Skeletal muscle cell (primary cell): ENCODE measurements at regions not wholly inside any gene's neighbourhood (a gene's known extent, or its start where the extent isn't known, plus 50 kb on each side); places are given as distances from the start of the nearest gene placed in this dataset.

Experiments used
- DNase-seq: peaks from one replicate; pipeline ENCODE4 v3.0.0-alpha.2; 2010; ENCODE audit warnings: low read depth
- H3K4me3 ChIP-seq: 2 replicates; pipeline ENCODE4 v1.5.1; 2011; ENCODE audit warnings: low read depth, mild to moderate bottlenecking, control low read depth, low read length, moderate library complexity

- H3K4me3 ChIP-seq: no peak overlapping the region
- no peak for DNase-seq
Measured at GRCh38 chr16:80208743-80209142, 332.1 kb upstream of the DYNLRB2 start.

GRCh38 chr16:80208015-80208414 lies 332.8 kb upstream of the DYNLRB2 start:
- no peak overlapping the region for H3K4me3 ChIP-seq
- DNase-seq: no peak

- no peak overlapping the region for H3K4me3 ChIP-seq
- no peak for DNase-seq
Measured at GRCh38 chr16:80203821-80204220, 337.0 kb upstream of the DYNLRB2 start.

GRCh38 chr16:80202831-80203413 lies 337.9 kb upstream of the DYNLRB2 start:
- no peak overlapping the region for H3K4me3 ChIP-seq
- no peak for DNase-seq

DNA sequence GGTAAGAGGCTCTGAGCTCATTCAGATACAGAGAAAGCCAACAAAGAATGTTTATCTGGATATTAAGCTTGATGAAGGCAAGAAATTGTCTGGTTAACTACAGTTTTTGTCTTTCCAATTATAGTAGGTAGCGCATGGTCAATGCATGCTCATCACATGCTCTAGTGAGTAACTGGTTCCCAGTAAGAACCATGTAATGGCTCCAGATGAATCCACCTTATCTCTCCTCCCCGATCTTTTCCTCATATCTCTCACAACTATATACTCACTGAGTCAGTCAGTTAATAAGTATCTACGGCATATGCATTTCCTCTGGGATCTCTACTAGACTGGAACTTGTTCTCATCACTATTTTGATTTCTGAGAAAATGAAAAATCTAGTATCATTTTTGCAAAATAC lies 340.7 kb upstream of the DYNLRB2 start:
- DNase-seq: no peak
- no peak overlapping the region for H3K4me3 ChIP-seq

GRCh38 chr16:80199614-80200013 lies 341.2 kb upstream of the DYNLRB2 start:
- H3K4me3 ChIP-seq: no peak overlapping the region

GRCh38 chr16:80198311-80199299 lies 342.2 kb upstream of the DYNLRB2 start:
- no peak overlapping the region for H3K4me3 ChIP-seq
- peak; percentile 43 for DNase-seq

More at GRCh38 chr16:80199614-80200013, 341.2 kb upstream of the DYNLRB2 start:
- DNase-seq: no peak

GRCh38 chr16:80197741-80198201 lies 343.0 kb upstream of the DYNLRB2 start:
- no peak overlapping the region for H3K4me3 ChIP-seq
- DNase-seq: peak; percentile 84

DNA sequence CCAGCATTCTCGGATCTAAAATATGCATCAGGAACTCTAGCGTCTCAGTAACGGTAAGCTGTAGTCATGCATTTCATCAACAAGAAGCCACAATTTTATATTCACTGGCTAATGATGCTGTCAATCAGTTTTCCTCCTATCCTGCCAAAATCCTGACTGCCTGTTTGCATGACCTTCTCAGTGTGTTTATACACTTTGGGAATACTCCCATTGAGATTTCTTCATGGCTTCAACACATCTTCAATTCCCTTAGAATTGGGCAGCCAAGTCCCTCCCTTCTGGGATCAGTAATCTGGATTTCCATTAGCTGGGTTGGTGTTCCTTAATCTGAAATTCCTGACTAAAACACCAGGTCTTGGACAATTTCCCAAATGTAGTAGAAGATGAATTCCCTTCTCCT lies 348.9 kb upstream of the DYNLRB2 start:
- DNase-seq: no peak
- no peak overlapping the region for H3K4me3 ChIP-seq

DNA sequence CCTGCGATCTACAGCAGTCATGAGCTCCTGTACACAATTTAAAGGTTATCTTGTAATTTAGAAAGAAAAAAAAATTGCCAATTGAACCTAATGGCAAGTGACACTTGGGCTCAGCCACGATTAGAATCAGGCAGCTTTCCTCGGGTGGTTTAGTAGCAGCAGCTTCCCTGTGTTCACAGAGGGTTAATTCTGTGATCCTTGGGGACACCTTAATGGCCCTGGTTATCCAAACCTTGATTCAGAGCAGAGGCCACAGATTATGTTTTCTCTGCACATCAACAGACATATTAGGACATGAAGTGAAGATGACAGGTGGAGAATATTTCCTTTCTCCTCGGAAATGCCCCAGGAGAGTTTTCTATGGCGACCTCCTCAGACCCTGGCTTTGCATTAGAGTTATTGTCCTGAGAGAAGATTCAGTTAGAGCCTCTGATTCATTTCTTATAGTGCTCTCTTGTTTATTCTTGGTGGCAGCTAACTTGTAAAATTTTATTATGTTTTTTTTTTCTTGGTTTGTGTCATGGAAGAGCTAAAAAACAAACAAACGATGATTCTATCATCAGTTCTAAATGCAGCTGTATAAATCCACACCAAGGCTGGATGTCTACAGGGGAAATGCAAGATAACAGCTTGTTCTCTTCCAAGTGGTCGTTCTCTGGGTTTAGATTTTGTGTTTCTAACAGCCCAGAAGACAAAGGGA lies 351.2 kb upstream of the DYNLRB2 start:
- DNase-seq: no peak
- H3K4me3 ChIP-seq: no peak overlapping the region

GRCh38 chr16:80176114-80176513 lies 364.7 kb upstream of the DYNLRB2 start:
- no peak overlapping the region for H3K4me3 ChIP-seq
- DNase-seq: no peak

DNA sequence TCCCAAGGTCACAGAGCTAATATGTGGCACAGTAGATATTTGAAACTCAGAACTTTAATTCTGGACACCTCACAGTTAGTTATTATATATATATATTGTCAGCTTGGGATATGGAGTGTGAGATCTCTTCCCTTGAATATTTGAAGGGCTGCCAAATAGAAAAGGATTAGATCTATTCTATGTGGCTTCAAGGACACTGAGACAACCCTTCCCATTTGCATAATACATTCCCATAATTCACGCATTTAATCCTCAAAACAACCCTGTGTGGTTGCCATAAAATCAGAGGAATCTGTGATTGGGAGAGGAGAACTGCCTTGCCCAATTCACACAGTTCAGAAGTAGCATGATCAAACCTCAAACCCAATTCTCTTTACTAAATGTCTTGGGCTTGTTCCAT lies 365.8 kb upstream of the DYNLRB2 start:
- DNase-seq: no peak
- no peak overlapping the region for H3K4me3 ChIP-seq

GRCh38 chr16:80174416-80174815 lies 366.4 kb upstream of the DYNLRB2 start:
- DNase-seq: peak; percentile 52
- no peak overlapping the region for H3K4me3 ChIP-seq

DNA sequence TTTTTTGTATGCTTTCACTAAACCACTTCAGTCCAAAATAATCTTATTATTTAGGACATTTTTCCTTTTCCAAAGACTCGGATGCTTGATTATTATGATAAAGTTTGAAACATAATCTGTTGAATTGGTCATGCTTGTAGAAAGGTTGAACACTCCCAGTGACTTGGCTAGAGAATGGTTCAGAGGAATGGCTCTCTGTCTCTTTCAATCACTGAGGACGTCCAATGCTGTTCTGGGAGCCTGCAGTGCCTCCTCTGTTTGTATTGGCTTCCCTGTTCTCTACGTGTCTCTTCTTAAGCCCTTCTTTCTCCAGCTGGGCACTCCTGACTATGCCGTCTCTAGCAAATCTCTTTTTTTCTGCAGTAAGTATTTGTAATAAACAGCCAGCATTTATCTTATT lies 369.0 kb upstream of the DYNLRB2 start:
- H3K4me3 ChIP-seq: no peak overlapping the region
- DNase-seq: no peak

DNA sequence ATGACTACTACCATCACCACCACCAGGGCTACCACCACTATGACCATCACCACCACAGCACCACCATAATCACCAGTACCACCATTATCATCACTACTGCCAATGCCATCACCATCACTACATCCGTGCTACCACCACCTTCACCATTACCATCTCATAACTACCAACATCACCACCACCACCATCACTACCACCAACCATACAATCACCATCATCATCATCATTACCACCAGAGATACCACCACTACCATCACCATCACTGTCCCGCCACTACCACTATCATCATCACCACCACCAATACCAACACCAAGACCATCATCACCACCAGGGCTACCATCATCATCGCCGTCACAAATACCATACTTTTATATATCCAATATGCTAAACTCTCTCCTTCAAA lies 369.6 kb upstream of the DYNLRB2 start:
- no peak for DNase-seq
- no peak overlapping the region for H3K4me3 ChIP-seq

DNA sequence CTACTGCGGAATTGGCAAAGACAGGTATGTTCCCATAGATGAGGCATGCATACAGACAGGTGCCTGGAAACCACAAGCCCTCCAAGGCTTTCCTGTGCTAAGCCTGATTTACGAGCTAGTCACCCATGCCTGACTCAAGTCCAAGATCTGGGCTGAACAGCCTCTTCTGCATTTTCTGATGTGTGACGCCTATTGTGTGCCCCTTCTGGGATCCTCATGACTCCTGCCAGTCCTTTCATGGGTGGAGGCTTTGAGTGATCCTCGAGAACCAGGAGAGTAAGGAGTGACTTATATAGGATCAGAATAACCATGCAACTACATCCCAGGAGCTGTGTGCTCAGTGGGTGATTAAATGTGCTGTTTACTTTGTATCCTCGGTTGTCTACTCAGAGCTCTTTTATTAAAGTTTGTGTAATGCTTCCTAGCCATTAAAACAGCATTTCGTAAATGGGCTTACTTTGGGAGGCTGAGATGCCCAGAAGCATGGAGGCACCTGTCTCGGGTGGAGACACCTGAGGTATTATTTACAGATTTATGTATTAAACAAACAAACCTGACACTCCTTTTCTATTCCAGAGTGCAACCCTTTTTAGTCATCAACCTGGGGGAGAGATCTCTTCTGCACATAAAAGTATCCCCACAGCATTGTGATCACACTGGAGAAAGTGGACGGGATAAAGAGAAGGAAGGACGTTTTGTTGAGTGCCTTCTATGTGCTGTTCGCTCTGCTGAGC lies 373.0 kb upstream of the DYNLRB2 start:
- no peak for DNase-seq
- no peak overlapping the region for H3K4me3 ChIP-seq

DNA sequence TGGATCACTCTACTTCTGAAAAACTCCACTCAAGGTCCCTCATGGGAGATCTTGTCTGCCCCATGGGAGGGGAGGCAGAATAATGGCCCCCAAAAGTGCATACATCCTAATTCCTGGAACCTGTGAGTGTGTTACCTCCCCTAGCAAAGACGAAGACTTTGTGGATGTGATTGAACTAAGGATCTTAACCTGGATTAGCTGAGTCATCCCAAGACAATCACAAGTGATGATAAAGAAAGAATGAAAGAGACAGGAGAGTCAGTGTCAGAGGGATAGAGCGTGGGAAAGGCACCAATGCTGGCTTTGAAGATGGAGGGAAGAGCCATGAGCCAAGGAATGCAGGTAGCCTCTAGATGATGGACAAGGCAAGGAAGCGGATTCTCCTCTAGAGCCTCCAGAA lies 374.7 kb upstream of the DYNLRB2 start:
- no peak for DNase-seq
- no peak overlapping the region for H3K4me3 ChIP-seq

DNA sequence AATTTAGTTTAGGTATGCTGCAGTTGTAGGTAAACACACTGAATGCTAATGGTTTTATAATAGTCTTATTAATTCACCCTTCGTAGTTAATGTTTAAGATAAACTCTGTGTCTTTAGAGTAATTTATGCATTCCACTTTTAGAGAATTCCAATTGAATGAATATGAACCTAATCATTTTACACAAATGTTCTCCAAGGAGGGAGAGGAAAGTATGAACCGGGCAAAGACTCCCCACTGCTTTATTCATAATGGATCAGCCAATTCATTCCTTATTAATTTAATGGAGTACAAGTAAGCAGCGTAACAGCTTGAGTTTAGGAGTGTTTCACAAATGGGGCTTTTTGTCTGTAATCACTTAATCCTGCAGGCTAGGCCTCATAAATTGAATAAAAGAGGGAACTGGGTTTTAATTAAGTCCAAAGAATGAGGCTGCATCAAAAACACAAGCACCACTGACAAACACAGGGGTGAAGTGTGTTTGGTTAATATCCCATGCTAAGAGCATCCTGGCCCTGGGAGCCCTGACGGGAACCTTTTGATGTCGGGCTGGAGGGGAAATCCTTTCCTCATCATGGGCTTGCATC lies 375.7 kb upstream of the DYNLRB2 start:
- no peak for DNase-seq
- H3K4me3 ChIP-seq: no peak overlapping the region

GRCh38 chr16:80163339-80163738 lies 377.5 kb upstream of the DYNLRB2 start:
- DNase-seq: no peak
- no peak overlapping the region for H3K4me3 ChIP-seq
